Fibroblast of villous mesenchyme (primary cell): ENCODE measurements at regions not wholly inside any gene's neighbourhood (a gene's known extent, or its start where the extent isn't known, plus 50 kb on each side); places are given as distances from the start of the nearest gene placed in this dataset.

ENCODE experiments used
- DNase-seq: peaks from one replicate; pipeline ENCODE4 v3.0.0-alpha.2; 2010; ENCODE audit warnings: low read depth
- H3K4me3 ChIP-seq: 2 replicates; pipeline ENCODE4 v1.5.1; 2011; ENCODE audit warnings: low read depth, mild to moderate bottlenecking, low read length
- TF ChIP-seq, protein P1 (sequence below): IDR thresholded peaks from 2 replicates; pipeline ENCODE4 v1.5.1; 2012; ENCODE audit warnings: low read depth, mild to moderate bottlenecking, low read length; ENCODE audit not compliant: insufficient read depth

- no peak overlapping the region for H3K4me3 ChIP-seq
- TF ChIP-seq, protein P1, sequence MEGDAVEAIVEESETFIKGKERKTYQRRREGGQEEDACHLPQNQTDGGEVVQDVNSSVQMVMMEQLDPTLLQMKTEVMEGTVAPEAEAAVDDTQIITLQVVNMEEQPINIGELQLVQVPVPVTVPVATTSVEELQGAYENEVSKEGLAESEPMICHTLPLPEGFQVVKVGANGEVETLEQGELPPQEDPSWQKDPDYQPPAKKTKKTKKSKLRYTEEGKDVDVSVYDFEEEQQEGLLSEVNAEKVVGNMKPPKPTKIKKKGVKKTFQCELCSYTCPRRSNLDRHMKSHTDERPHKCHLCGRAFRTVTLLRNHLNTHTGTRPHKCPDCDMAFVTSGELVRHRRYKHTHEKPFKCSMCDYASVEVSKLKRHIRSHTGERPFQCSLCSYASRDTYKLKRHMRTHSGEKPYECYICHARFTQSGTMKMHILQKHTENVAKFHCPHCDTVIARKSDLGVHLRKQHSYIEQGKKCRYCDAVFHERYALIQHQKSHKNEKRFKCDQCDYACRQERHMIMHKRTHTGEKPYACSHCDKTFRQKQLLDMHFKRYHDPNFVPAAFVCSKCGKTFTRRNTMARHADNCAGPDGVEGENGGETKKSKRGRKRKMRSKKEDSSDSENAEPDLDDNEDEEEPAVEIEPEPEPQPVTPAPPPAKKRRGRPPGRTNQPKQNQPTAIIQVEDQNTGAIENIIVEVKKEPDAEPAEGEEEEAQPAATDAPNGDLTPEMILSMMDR, result no peak
- no peak for DNase-seq
Observed at GRCh38 chr15:59814409-59814808, 125.3 kb upstream of the BNIP2 start.

GRCh38 chr15:59812889-59813288 lies 123.8 kb upstream of the BNIP2 start:
- DNase-seq, result no peak
- TF ChIP-seq, protein P1, result no peak
- H3K4me3 ChIP-seq, result no peak overlapping the region

DNA sequence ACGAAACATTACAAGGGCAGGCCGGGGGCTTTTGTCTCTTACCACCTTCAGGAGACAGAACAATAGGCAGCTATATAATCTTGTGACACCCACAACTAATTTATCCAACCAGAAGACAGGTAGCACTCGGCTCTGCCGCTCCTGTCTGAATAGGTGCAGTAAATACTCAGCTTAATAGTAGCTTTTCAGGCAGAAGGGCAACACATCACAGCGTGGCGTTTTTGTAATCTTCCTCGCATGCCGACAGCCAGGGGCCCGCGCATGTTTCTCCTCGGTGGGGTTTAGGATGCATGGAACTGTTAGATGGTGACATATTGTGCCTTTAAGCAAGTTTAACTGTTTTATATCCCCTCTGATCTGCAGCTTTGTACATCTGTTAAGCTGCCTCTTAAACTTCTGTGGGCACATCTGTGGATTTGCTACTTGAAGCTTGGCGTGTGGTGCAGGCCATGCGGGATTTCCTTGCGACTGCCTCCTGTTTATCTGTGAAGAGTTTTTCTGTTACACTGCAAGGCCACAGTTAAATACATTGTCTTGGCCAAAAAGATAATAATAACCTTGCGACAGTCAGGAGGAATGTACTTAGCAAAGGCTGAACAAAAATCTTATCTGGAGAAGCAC lies 123.2 kb upstream of the BNIP2 start:
- no peak for DNase-seq
- TF ChIP-seq, protein P1, result no peak
- H3K4me3 ChIP-seq, result no peak overlapping the region

DNA sequence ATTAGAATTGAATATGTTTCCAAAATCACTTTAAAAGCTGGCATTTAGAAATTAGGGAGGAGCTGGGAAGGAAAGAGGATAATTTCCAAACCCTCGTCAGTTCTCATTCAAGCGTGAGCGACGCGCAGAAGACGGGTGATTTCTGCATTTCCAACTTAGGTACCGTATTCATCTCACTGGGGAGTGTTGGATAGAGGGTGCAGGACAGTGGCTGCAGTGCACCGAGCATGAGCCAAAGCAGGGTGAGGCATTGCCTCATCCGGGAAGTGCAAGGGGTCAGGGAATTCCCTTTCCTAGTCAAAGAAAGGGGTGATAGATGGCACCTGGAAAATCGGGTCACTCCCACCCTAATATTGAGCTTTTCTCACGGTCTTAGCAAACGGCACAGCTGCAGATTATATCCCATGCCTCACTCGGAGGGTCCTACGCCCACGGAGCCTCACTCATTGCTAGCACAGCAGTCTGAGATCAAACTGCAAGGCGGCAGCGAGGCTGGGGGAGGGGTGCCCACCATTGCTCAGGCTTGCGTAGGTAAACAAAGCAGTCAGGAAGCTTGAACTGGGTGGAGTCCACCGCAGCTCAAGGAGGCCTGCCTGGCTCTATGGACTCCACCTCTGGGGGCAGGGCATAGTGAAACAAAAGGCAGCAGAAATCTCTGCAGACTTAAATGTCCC lies 114.3 kb upstream of the BNIP2 start:
- peak; percentile 20 for DNase-seq
- peak overlapping the region; percentile 32 for H3K4me3 ChIP-seq

DNA sequence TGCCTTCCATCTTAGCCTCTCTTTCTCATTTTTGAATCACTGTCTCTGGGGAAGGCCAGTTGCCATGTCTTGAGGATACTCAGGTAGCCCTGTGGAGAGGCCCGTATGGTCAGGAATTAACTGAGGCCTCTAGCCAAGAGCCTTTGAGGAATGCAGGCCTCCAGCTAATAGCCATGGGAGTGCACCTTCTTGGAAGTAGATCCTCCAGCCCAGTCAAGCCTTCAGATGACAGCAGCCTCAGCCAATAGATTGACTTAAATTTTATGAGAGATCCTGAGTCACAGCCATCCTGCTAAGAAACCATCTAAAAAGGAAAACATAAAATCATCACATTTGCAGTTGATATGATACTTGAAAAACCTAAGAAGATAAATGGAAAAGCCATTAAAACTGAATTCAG lies 112.5 kb upstream of the BNIP2 start:
- TF ChIP-seq, protein P1, result no peak
- no peak for DNase-seq
- H3K4me3 ChIP-seq, result no peak overlapping the region

GRCh38 chr15:59798605-59798917 lies 109.4 kb upstream of the BNIP2 start:
- H3K4me3 ChIP-seq, result no peak overlapping the region
- no peak for DNase-seq
- TF ChIP-seq, protein P1, result no peak

GRCh38 chr15:59797756-59798604 lies 108.9 kb upstream of the BNIP2 start:
- no peak overlapping the region for H3K4me3 ChIP-seq
- TF ChIP-seq, protein P1, result no peak
- no peak for DNase-seq
